SK-N-MC (cell line): ENCODE measurements at regions not wholly inside any gene's neighbourhood (a gene's known extent, or its start where the extent isn't known, plus 50 kb on each side); places are given as distances from the start of the nearest gene placed in this dataset.

Experiments
- DNase-seq: peaks from one replicate; pipeline ENCODE4 v3.0.0-alpha.2; 2011; ENCODE audit warnings: low read depth, low spot score
- H3K27ac ChIP-seq: fragments of 200-600 bp; sonication (generic); 2 replicates; pipeline ENCODE4 v1.5.1; 2016; ENCODE audit warnings: mixed run types
- H3K36me3 ChIP-seq: fragments of 200-600 bp; sonication (generic); 2 replicates; pipeline ENCODE4 v1.6.1; 2017; ENCODE audit warnings: antibody characterized with exemption, low read length, mixed read lengths; ENCODE audit not compliant: insufficient read depth
- H3K4me3 ChIP-seq: fragments of 200-600 bp; sonication (generic); 2 replicates; pipeline ENCODE4 v1.5.1; 2016
- H3K9ac ChIP-seq: fragments of 200-600 bp; sonication (generic); 2 replicates; pipeline ENCODE4 v1.8.0; 2017; ENCODE audit warnings: mixed run types, mixed read lengths; ENCODE audit not compliant: insufficient read length
- H3K9me3 ChIP-seq: fragments of 200-600 bp; sonication (generic); 2 replicates; pipeline ENCODE4 v1.6.1; 2017; ENCODE audit warnings: low read depth, mild to moderate bottlenecking, antibody characterized with exemption, low read length, moderate library complexity, mixed read lengths
- EZH2 ChIP-seq: fragments of 200-600 bp; sonication (generic); IDR thresholded peaks from one replicate; pipeline ENCODE4 v1.6.1; 2017; ENCODE audit warnings: antibody characterized with exemption
- FOXP2 ChIP-seq: optimal IDR thresholded peaks from 2 replicates; pipeline ENCODE3; 2011; ENCODE audit warnings: mild to moderate bottlenecking, moderate library complexity; ENCODE audit not compliant: insufficient read depth; ENCODE audit errors: extremely low read length, control extremely low read depth
- POLR2AphosphoS5 ChIP-seq: IDR thresholded peaks from 2 replicates; pipeline ENCODE4 v1.6.1; 2012; ENCODE audit warnings: mild to moderate bottlenecking, low read depth, low read length, borderline replicate concordance

DNA sequence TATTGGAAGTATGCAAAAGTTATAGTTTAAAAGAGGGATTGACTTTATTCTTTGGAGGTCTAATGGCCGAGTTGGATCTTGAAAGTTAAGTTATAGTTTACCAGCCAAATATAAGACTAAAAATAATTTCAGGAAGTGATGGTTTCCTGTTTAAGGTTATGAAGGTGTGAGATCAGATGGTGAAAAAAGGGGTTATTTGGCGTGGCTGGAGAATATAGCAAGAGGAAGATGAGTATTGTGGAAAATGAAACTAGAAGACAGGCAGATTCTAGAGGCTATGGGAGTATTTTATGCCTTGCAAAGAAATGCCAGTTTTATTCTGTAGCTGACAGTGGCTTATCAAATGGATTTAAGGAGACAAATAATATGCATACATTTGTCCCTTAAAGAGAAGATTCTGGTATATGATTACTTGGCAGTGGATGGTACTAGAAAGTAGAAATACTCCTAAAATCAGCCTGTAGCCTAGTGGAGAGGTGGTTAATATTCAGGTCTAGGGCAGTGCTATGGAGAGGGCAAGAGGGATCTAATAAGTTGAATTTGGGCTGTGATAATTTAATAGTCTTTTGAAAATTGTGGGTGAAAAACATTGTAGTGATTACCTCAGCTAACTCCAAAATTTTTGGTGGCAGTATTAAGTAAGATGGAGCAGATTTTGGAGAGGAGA, 1091.8 kb upstream of the ATXN7L3B start:
- DNase-seq, result no peak
- Histone ChIP-seq H3K27ac (no peak overlapping the region), H3K36me3 (no peaks in the 10 kb centered on the region), H3K9me3 (no peaks in the 10 kb centered on the region), H3K9ac (no peak overlapping the region), H3K4me3 (no peak overlapping the region)
- no peak for TF ChIP-seq POLR2AphosphoS5
- no peak for TF ChIP-seq EZH2
- no peak for TF ChIP-seq FOXP2

DNA sequence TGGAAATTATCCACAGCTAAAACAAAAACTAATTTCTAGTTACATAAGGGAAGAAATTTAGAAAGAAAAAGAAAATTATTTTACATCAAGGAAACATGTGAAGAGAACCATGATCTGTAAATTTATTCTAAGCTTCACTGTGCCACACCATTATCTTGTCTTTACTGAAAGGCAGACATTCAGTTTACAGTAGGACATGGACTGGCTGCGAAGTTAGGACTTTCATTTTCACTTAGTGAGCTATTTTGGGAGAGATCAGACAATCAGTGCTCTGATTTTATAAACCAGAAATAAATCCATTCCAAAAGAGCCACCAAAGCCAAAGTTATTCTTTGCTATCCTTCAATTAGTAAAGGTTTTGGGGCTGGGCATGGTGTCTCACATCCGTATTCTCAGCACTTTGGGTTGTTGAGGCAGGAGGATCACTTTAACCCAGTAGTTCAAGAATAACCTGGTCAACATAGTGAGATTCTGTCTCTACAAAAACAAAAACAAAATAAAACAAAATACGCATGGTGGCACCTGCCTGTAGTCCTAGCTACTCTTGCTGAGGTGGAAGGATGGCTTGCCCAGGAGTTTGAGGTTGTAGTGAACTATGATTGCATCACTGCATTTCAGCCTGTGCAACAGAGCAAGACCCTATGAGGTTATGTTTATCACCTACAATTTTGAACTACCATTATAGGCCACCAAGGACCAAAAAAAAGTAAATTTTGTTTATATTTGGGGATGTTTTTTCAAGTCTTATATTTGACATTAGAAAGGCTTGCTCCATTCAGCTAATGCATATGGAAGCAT, 1084.8 kb upstream of the ATXN7L3B start:
- Histone ChIP-seq H3K27ac (no peak overlapping the region), H3K9me3 (no peaks in the 10 kb centered on the region)
- no peak for DNase-seq

DNA sequence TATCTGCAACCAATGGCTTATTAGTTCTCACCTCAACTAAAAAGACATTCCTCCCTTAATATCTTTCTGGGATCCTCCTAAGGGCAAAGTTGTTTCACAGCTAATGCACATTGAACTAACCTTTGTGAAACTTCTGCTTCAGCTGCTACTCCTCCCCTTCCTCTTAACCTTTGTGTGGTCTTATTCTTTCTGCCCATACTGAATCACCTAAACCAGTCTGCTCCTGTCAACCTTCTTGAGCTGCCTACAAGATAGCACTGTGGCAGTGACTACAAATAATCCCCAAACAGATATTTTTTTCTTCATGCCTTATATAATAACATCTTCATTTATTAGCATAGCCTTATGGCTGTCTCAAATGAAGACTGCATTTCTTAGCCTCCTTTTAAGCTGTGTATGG, 1077.4 kb upstream of the ATXN7L3B start:
- Histone ChIP-seq H3K36me3 (no peaks in the 10 kb centered on the region), H3K9me3 (no peaks in the 10 kb centered on the region), H3K9ac (no peak overlapping the region), H3K27ac (no peak overlapping the region), H3K4me3 (no peak overlapping the region)
- DNase-seq, result no peak
- TF ChIP-seq EZH2 (no peak), POLR2AphosphoS5 (no peak), FOXP2 (no peak)

More for the DNA sequence above, 1084.8 kb upstream of the ATXN7L3B start:
- Histone ChIP-seq H3K9ac (no peak overlapping the region), H3K36me3 (no peaks in the 10 kb centered on the region), H3K4me3 (no peak overlapping the region)
- TF ChIP-seq FOXP2 (no peak), POLR2AphosphoS5 (no peak), EZH2 (no peak)

GRCh38 chr12:73465106-73465505, 1072.5 kb upstream of the ATXN7L3B start:
- Histone ChIP-seq H3K36me3 (no peaks in the 10 kb centered on the region), H3K4me3 (no peak overlapping the region), H3K9me3 (no peaks in the 10 kb centered on the region), H3K27ac (no peak overlapping the region), H3K9ac (no peak overlapping the region)
- TF ChIP-seq FOXP2 (no peak), POLR2AphosphoS5 (no peak), EZH2 (no peak)
- no peak for DNase-seq

GRCh38 chr12:73486256-73486655, 1051.4 kb upstream of the ATXN7L3B start:
- no peak overlapping the region for H3K27ac ChIP-seq

GRCh38 chr12:73506611-73507010, 1031.0 kb upstream of the ATXN7L3B start:
- H3K27ac ChIP-seq, result no peak overlapping the region

More at GRCh38 chr12:73486256-73486655, 1051.4 kb upstream of the ATXN7L3B start:
- TF ChIP-seq FOXP2, result no peak
- no peak for TF ChIP-seq EZH2
- no peak for TF ChIP-seq POLR2AphosphoS5
- Histone ChIP-seq H3K36me3 (no peaks in the 10 kb centered on the region), H3K9ac (no peak overlapping the region), H3K9me3 (no peaks in the 10 kb centered on the region), H3K4me3 (no peak overlapping the region)
- no peak for DNase-seq

GRCh38 chr12:73514672-73515071, 1023.0 kb upstream of the ATXN7L3B start:
- peaks cover 4% of the 10 kb centered on the region; the same call in 1 of the 2 replicates for H3K9me3 ChIP-seq
- H3K36me3 ChIP-seq, result no peaks in the 10 kb centered on the region
- no peak overlapping the region for H3K27ac ChIP-seq
- no peak for DNase-seq
- TF ChIP-seq EZH2 (no peak), FOXP2 (no peak), POLR2AphosphoS5 (no peak)
- no peak overlapping the region for H3K4me3 ChIP-seq
- H3K9ac ChIP-seq, result no peak overlapping the region

More at GRCh38 chr12:73506611-73507010, 1031.0 kb upstream of the ATXN7L3B start:
- H3K4me3 ChIP-seq, result no peak overlapping the region
- H3K36me3 ChIP-seq, result no peaks in the 10 kb centered on the region
- no peak for TF ChIP-seq FOXP2
- TF ChIP-seq EZH2, result no peak
- no peak for TF ChIP-seq POLR2AphosphoS5
- DNase-seq, result no peak
- H3K9me3 ChIP-seq, result no peaks in the 10 kb centered on the region
- H3K9ac ChIP-seq, result no peak overlapping the region

- Histone ChIP-seq H3K9ac (no peak overlapping the region), H3K27ac (no peak overlapping the region), H3K36me3 (no peaks in the 10 kb centered on the region), H3K9me3 (peaks cover 4% of the 10 kb centered on the region; the same call in 1 of the 2 replicates), H3K4me3 (no peak overlapping the region)
- no peak for TF ChIP-seq POLR2AphosphoS5
- TF ChIP-seq EZH2, result no peak
- TF ChIP-seq FOXP2, result no peak
- DNase-seq, result no peak
Observed at GRCh38 chr12:73517859-73518258, 1019.8 kb upstream of the ATXN7L3B start.

GRCh38 chr12:73529231-73529630, 1008.4 kb upstream of the ATXN7L3B start:
- no peak overlapping the region for H3K4me3 ChIP-seq
- H3K27ac ChIP-seq, result no peak overlapping the region
- no peak overlapping the region for H3K9ac ChIP-seq
- DNase-seq, result no peak
- no peak for TF ChIP-seq EZH2
- no peak for TF ChIP-seq POLR2AphosphoS5
- no peak for TF ChIP-seq FOXP2
- no peaks in the 10 kb centered on the region; the same call in 1 of the 2 replicates for H3K9me3 ChIP-seq
- no peaks in the 10 kb centered on the region for H3K36me3 ChIP-seq
